NCI-H146 treated with DMSO at 0.1 percent for 48 hours (cell line): ENCODE measurements at regions not wholly inside any gene's neighbourhood (a gene's known extent, or its start where the extent isn't known, plus 50 kb on each side); places are given as distances from the start of the nearest gene placed in this dataset.
"Not testable (repeated sequence)": the region's sequence is repeated elsewhere in the genome, so short reads cannot be mapped to it uniquely, and the experiment has no call there.

Experiments
- DNase-seq: peaks from one replicate; lab custom pipeline; 2025; ENCODE audit not compliant: unreplicated experiment; lab: John Stamatoyannopoulos, UW

- no peak for DNase-seq
Measured at GRCh38 chr3:109784852-109785631, 447.7 kb upstream of the DPPA4 start.

- no peak for DNase-seq
Measured at GRCh38 chr3:109803274-109803673, 465.9 kb upstream of the DPPA4 start.

GRCh38 chr3:109804697-109805096, 467.4 kb upstream of the DPPA4 start:
- DNase-seq: no peak

- no peak for DNase-seq
Measured at GRCh38 chr3:109806929-109807328, 469.6 kb upstream of the DPPA4 start.

- DNase-seq: no peak
Measured at GRCh38 chr3:109809513-109809912, 472.2 kb upstream of the DPPA4 start.

GRCh38 chr3:109818081-109818480, 480.7 kb upstream of the DPPA4 start:
- DNase-seq: no peak

GRCh38 chr3:109819734-109820133, 482.4 kb upstream of the DPPA4 start:
- no peak for DNase-seq

GRCh38 chr3:109825971-109826810, 488.8 kb upstream of the DPPA4 start:
- no peak for DNase-seq

- no peak for DNase-seq
Measured at GRCh38 chr3:109831403-109831802, 494.1 kb upstream of the DPPA4 start.

- no peak for DNase-seq
Measured at GRCh38 chr3:109835958-109836357, 498.6 kb upstream of the DPPA4 start.

- no peak for DNase-seq
Measured at GRCh38 chr3:109851854-109852253, 514.5 kb upstream of the DPPA4 start.

- no peak for DNase-seq
Measured at GRCh38 chr3:109852283-109852682, 514.9 kb upstream of the DPPA4 start.

- no peak for DNase-seq
Measured at GRCh38 chr3:109853077-109853731, 515.9 kb upstream of the DPPA4 start.

- DNase-seq: no peak
Measured at GRCh38 chr3:109863701-109864100, 526.4 kb upstream of the DPPA4 start.

- no peak for DNase-seq
Measured at GRCh38 chr3:109864452-109864851, 527.1 kb upstream of the DPPA4 start.

- no peak for DNase-seq
Measured at GRCh38 chr3:109869586-109869985, 532.2 kb upstream of the DPPA4 start.

- DNase-seq: no peak
Measured at GRCh38 chr3:109874896-109875708, 537.8 kb upstream of the DPPA4 start.

- not testable (repeated sequence) for DNase-seq
Measured at GRCh38 chr3:109877616-109878015, 540.3 kb upstream of the DPPA4 start.

- no peak for DNase-seq
Measured at GRCh38 chr3:109882144-109882543, 544.8 kb upstream of the DPPA4 start.

GRCh38 chr3:109887293-109887692, 549.9 kb upstream of the DPPA4 start:
- DNase-seq: no peak

- no peak for DNase-seq
Measured at GRCh38 chr3:109888026-109888425, 550.7 kb upstream of the DPPA4 start.
